RWPE1 (cell line): ENCODE measurements at regions not wholly inside any gene's neighbourhood (a gene's known extent, or its start where the extent isn't known, plus 50 kb on each side); places are given as distances from the start of the nearest gene placed in this dataset.

Source experiments
- CTCF ChIA-PET: fragments of 350-600 bp; sonication (Branson Sonifier 250); formaldehyde crosslinking; extraction: SDS; loops from one replicate; lab custom pipeline; 2021; lab: Yijun Ruan, JAX
- POLR2A ChIA-PET: fragments of 400-600 bp; formaldehyde crosslinking; extraction: SDS; loops from one replicate; lab custom pipeline; 2020; ENCODE audit warnings: antibody characterized with exemption; ENCODE audit not compliant: low non-redundant PET; lab: Yijun Ruan, JAX
- DNase-seq: peaks from one replicate; pipeline ENCODE4 v3.0.0; 2012; ENCODE audit warnings: low spot score
- H3K27ac ChIP-seq: fragments of 450-650 bp; 2 replicates; pipeline ENCODE4 v1.5.1; 2017
- CTCF ChIP-seq: fragments of 450-650 bp; conservative IDR thresholded peaks from 2 replicates; pipeline ENCODE4 v1.5.1; 2017; ENCODE audit warnings: low read depth, mild to moderate bottlenecking

GRCh38 chr6:56327946-56328727, 80.8 kb upstream of the COL21A1 start:
- no peak for DNase-seq
- H3K27ac ChIP-seq: no peak overlapping the region
- TF ChIP-seq CTCF: no peak
- POLR2A ChIA-PET: no interaction called here
- CTCF ChIA-PET: no interaction called here

GRCh38 chr6:56324396-56324795, 77.0 kb upstream of the COL21A1 start:
- TF ChIP-seq CTCF: no peak
- DNase-seq: no peak
- no peak overlapping the region for H3K27ac ChIP-seq
- ChIA-PET POLR2A (no interaction called here), CTCF (no interaction called here)

- no peak for DNase-seq
- ChIA-PET POLR2A (no interaction called here), CTCF (interaction anchor here (0.6 to 0.7 kb wide), 2 partner anchors 108 to 277 kb away, joined by 3 to 4 read pairs; no protein-coding TSS in a partner anchor)
- H3K27ac ChIP-seq: no peak overlapping the region
- no peak for TF ChIP-seq CTCF
Observed at GRCh38 chr6:56318851-56319250, 71.5 kb upstream of the COL21A1 start.

DNA sequence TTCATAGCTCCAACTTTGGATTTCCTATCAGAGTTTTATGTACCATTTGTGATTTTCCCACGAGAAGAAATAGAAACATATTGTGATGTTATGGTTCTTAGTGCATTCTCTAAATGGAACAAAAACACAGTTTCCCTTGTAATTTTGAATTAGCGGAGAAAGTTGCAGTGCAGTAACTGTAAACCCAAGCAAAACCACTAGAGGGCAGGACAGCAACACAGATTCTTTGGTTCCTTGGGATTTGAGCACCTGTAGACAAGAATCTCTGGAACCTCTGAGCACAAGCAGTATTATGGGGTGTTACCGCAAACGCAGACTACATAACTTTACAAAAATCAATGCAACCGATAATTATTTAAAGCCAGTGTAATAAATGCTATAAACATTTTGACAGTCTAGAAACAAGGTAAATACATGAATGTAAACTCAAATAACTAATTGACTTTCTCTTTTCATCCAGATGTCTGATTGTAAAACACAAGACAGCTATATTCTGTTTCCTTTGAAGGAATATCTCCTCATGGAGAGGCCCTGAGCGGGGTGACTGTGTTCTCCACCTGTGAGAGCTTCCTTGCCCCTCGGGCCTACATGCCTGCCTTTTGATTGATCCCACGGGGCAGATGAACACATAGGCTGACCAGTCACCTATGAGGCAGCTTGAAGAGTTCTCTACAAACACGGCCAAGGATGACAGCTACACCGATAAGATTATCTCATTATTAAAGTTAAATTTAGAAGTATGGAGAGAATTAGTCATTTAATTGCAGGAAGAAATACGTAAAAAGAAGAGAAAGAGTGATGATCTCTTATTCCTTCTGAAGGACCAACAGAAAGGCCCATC, 67.5 kb upstream of the COL21A1 start:
- TF ChIP-seq CTCF: peak; percentile 80
- H3K27ac ChIP-seq: no peak overlapping the region
- POLR2A ChIA-PET: no interaction called here
- CTCF ChIA-PET: interaction anchor here (0.5 to 1.7 kb wide), 12 partner anchors 8 to 1833 kb away, joined by 3 to 10 read pairs (median 3); no protein-coding TSS in a partner anchor
- peak; percentile 42 for DNase-seq

DNA sequence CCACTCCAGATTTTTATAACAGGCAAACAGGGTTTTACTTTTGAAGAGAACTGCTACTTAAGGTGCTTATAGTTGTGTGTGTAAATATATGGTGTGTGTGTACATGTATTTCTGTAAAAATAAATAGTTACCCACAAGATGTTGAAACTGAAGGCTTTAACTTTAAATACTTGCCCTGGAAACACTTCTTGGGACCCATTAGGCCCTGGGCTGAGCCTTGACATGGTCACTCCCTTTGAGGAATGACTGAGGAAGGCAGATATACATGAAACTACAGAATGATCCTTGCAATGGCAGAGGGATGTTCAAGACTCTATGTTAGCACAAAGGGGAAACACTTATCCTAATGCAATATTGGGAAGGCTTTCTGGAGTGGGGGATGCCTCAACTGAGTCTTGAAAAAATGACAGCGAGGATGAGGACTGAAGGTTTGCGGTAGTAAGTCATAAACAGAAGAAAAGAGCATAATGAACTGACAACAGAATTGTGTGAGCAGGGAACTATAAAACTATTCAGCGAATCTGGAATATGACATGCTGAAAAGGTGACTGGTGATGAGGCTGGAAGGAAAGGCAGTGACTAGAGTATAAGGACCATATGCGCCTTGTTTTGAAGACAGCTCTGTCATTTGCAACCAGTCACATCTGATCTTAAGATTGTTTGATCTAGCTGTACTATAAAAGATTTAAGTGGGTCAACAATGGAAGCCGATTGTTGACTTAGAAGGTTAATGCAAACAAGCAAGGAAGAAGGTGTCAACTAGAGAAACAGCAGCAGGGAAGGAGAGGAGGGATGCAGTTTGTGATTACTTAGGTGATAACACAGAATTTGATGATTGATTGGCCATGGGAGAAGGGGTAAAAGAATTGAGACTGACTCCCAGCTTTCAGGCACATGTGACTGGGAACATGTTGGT, 64.4 kb upstream of the COL21A1 start:
- ChIA-PET CTCF (interaction anchor here (0.6 to 0.9 kb wide), 2 partner anchors 13 to 317 kb away, joined by 3 to 4 read pairs; no protein-coding TSS in a partner anchor), POLR2A (no interaction called here)
- DNase-seq: no peak
- no peak overlapping the region for H3K27ac ChIP-seq
- no peak for TF ChIP-seq CTCF

DNA sequence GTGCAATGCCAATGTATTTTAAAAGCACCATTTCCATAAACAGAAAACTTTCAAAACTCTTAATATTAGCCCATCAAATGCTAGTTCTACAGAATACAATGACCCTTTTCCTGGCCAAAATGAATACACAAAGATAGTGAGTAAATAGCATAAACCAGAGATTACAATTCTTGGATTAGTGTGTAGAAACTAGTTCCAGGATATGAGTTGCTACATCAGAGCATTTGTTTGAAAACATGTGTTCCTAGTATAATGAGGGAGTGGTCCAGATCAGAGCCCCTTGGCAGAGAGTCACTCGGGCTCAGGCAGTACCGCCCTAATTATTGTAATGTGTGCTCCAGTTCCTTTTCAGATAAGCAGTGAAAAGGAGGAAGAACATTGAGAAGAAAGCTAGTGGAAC, 63.7 kb upstream of the COL21A1 start:
- no peak for TF ChIP-seq CTCF
- H3K27ac ChIP-seq: no peak overlapping the region
- CTCF ChIA-PET: no interaction called here
- POLR2A ChIA-PET: no interaction called here
- DNase-seq: no peak
